Sigmoid colon (tissue), 6 donors: ENCODE measurements at regions not wholly inside any gene's neighbourhood (a gene's known extent, or its start where the extent isn't known, plus 50 kb on each side); places are given as distances from the start of the nearest gene placed in this dataset.
"Not testable (repeated sequence)": the region's sequence is repeated elsewhere in the genome, so short reads cannot be mapped to it uniquely, and the experiment has no call there.

Experiments
- DNase-seq: peaks from one replicate; pipeline ENCODE4 v3.0.0-alpha.2; 2019
- H3K27ac ChIP-seq, 4 donors: fragments of 200-600 bp; sonication (generic); one replicate each; pipeline ENCODE4 v1.5.1; 2016 to 2019; ENCODE audit warnings: mild to moderate bottlenecking in 1 of 4
- H3K27me3 ChIP-seq, 3 donors: fragments of 200-600 bp; sonication (generic); one replicate each; pipeline ENCODE4 v1.5.1; 2019; ENCODE audit warnings: mild to moderate bottlenecking in 1 of 3
- H3K36me3 ChIP-seq, 4 donors: fragments of 200-600 bp; sonication (generic); one replicate each; pipeline ENCODE4 v1.5.1; 2016 to 2019
- H3K4me1 ChIP-seq, 4 donors: fragments of 200-600 bp; sonication (generic); one replicate each; pipeline ENCODE4 v1.5.1; 2017 to 2019
- H3K4me3 ChIP-seq, 4 donors: fragments of 200-600 bp; sonication (generic); one replicate each; pipeline ENCODE4 v1.5.1; 2017 to 2019; ENCODE audit warnings: mild to moderate bottlenecking in 2 of 4, moderate library complexity in 1 of 4
- H3K9me3 ChIP-seq, 4 donors: fragments of 200-600 bp in 3 of 4; sonication (generic) in 3 of 4; one replicate each; pipeline versions ENCODE4 v1.5.1 to v1.6.1; 2013 to 2019
- CTCF ChIP-seq, 4 experiments: fragments of 450-650 bp in 3 of 4; fragments of 200-600 bp in 1 of 4; IDR thresholded peaks; one replicate each; pipeline ENCODE4 v1.5.1; 2016 to 2019; ENCODE audit warnings: antibody characterized with exemption in 4 of 4, mild to moderate bottlenecking in 3 of 4, moderate library complexity in 2 of 4
- EP300 ChIP-seq, 4 donors: sonication (generic); formaldehyde crosslinking; IDR thresholded peaks; one replicate each; pipeline ENCODE4 v1.6.1; 2017; ENCODE audit warnings: antibody characterized with exemption in 4 of 4
- POLR2A ChIP-seq, 2 donors: fragments of 450-650 bp; IDR thresholded peaks; one replicate each; pipeline ENCODE4 v1.6.1; 2016; ENCODE audit warnings: antibody characterized with exemption in 2 of 2, mild to moderate bottlenecking in 2 of 2, moderate library complexity in 2 of 2
- POLR2AphosphoS5 ChIP-seq, 4 donors: sonication (generic); formaldehyde crosslinking; IDR thresholded peaks; one replicate each; pipeline ENCODE4 v1.6.1; 2017; ENCODE audit warnings: antibody characterized with exemption in 4 of 4
- WGBS, 2 donors: extraction: QIAGEN DNeasy Blood & Tissue Kit; methylation state at CpG; one replicate each; pipeline ENCODE4 v1.1.7; 2013; 5-methylcytosine and 5-hydroxymethylcytosine counted together
- intact Hi-C: fragments of 100-400 bp; cut with DNase I; formaldehyde crosslinking; loops from one replicate; pipeline ENCODE4 v1.15.1; 2023
- donor health status: healthy with polysubstance abuse.
- donor health status: healthy.

- WGBS, 2 donors, result 16 to 52% methylated on average over 10 of the region's 10 CpGs
- peak; percentile 68 for DNase-seq
- TF ChIP-seq CTCF (IDR thresholded peaks at IDR 0.05) (no peak), POLR2AphosphoS5 (IDR thresholded peaks at IDR 0.05) (no peak), POLR2A (IDR thresholded peaks at IDR 0.05) (no peak), EP300 (IDR thresholded peaks at IDR 0.05) (no peak)
- H3K36me3 ChIP-seq, result no peaks in the 10 kb centered on the region
- no peaks in the 10 kb centered on the region for H3K9me3 ChIP-seq
- no peak overlapping the region for H3K27ac ChIP-seq
- no peak overlapping the region for H3K4me3 ChIP-seq
- H3K27me3 ChIP-seq, result no peaks in the 10 kb centered on the region
- intact Hi-C loops, result no loop called here
- H3K4me1 ChIP-seq, result no peaks in the 10 kb centered on the region
These were observed 83.2 kb upstream of the PLAC8 start for GRCh38 chr4:83197555-83198235.

- H3K9me3 ChIP-seq, result no peaks in the 10 kb centered on the region
- WGBS, 2 donors, result 59 to 89% methylated on average over 2 of the region's 2 CpGs
- TF ChIP-seq POLR2AphosphoS5 (IDR thresholded peaks at IDR 0.05) (no peak), EP300 (IDR thresholded peaks at IDR 0.05) (no peak), POLR2A (IDR thresholded peaks at IDR 0.05) (no peak), CTCF (IDR thresholded peaks at IDR 0.05) (no peak)
These were observed 82.4 kb upstream of the PLAC8 start for GRCh38 chr4:83196921-83197320.

GRCh38 chr4:83195269-83195668 is 80.7 kb upstream of the PLAC8 start:
- no peaks in the 10 kb centered on the region for H3K9me3 ChIP-seq
- H3K4me3 ChIP-seq, result no peak overlapping the region
- H3K27me3 ChIP-seq, result no peaks in the 10 kb centered on the region
- H3K27ac ChIP-seq, result no peak overlapping the region
- no peaks in the 10 kb centered on the region for H3K4me1 ChIP-seq
- no peak for TF ChIP-seq POLR2AphosphoS5 (IDR thresholded peaks at IDR 0.05)
- TF ChIP-seq POLR2A (IDR thresholded peaks at IDR 0.05), result no peak
- TF ChIP-seq CTCF (IDR thresholded peaks at IDR 0.05), result no peak
- no peak for TF ChIP-seq EP300 (IDR thresholded peaks at IDR 0.05)
- 96 to 97% methylated on average over 3 of the region's 3 CpGs for WGBS, 2 donors
- DNase-seq, result no peak
- H3K36me3 ChIP-seq, result no peaks in the 10 kb centered on the region
- intact Hi-C loops, result no loop called here

More at GRCh38 chr4:83196921-83197320, 82.4 kb upstream of the PLAC8 start:
- no peak for DNase-seq
- Histone ChIP-seq H3K36me3 (no peaks in the 10 kb centered on the region), H3K4me3 (no peak overlapping the region), H3K27ac (no peak overlapping the region), H3K27me3 (no peaks in the 10 kb centered on the region), H3K4me1 (no peaks in the 10 kb centered on the region)
- intact Hi-C loops, result no loop called here

- H3K27ac ChIP-seq, H3K9me3 ChIP-seq, H3K27me3 ChIP-seq, DNase-seq, H3K4me3 ChIP-seq, H3K4me1 ChIP-seq, H3K36me3 ChIP-seq, intact Hi-C loops: not testable (repeated sequence)
- 34 to 67% methylated on average over 7 of the region's 7 CpGs for WGBS, 2 donors
These were observed 80.1 kb upstream of the PLAC8 start for GRCh38 chr4:83194588-83194987.

- 89 to 98% methylated on average over 6 of the region's 6 CpGs for WGBS, 2 donors
- Histone ChIP-seq H3K36me3 (no peaks in the 10 kb centered on the region), H3K4me1 (no peaks in the 10 kb centered on the region), H3K4me3 (no peak overlapping the region), H3K9me3 (no peaks in the 10 kb centered on the region), H3K27me3 (no peaks in the 10 kb centered on the region), H3K27ac (no peak overlapping the region)
- DNase-seq, result no peak
- intact Hi-C loops, result no loop called here
- no peak for TF ChIP-seq POLR2A (IDR thresholded peaks at IDR 0.05)
- TF ChIP-seq EP300 (IDR thresholded peaks at IDR 0.05), result no peak
- TF ChIP-seq CTCF (IDR thresholded peaks at IDR 0.05), result no peak
- no peak for TF ChIP-seq POLR2AphosphoS5 (IDR thresholded peaks at IDR 0.05)
These were observed 78.1 kb upstream of the PLAC8 start for GRCh38 chr4:83192634-83193033.
